Brain pericyte (primary cell): ENCODE measurements at regions not wholly inside any gene's neighbourhood (a gene's known extent, or its start where the extent isn't known, plus 50 kb on each side); places are given as distances from the start of the nearest gene placed in this dataset.
"Not testable (repeated sequence)": the region's sequence is repeated elsewhere in the genome, so short reads cannot be mapped to it uniquely, and the experiment has no call there.

Experiments used
- DNase-seq: peaks from one replicate; pipeline ENCODE4 v3.0.0-alpha.2; 2012; ENCODE audit warnings: low read depth, low spot score

DNA sequence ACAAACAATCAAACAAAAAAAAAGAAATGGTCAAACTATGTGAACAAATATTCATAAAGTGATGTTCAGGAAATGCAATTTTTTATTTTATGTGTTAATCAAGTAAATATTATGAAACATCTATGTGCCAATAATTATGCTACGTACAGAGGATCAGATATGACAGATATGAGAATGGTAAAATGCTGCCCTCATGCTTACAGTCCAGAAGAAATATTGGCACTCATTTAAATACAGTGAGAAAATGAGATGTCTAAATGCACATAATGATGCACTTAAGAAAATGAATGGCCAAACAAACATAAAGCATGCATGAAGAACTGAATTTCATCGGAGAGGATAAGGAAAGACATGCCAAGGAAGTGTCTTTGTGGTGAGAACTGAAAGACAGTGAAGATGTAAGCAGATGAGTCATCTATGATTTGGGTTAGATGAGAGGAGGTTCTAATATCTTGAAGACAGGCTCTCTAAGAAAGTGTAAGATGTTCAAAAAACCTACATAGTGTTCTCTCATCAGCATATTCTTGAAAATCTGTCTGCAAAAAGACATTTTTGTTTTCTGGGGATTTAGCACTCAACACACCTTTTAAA lies 1231.1 kb upstream of the ACO1 start:
- DNase-seq, result no peak

- DNase-seq, result no peak
These were observed 1217.9 kb upstream of the ACO1 start for GRCh38 chr9:31166516-31166915.

DNA sequence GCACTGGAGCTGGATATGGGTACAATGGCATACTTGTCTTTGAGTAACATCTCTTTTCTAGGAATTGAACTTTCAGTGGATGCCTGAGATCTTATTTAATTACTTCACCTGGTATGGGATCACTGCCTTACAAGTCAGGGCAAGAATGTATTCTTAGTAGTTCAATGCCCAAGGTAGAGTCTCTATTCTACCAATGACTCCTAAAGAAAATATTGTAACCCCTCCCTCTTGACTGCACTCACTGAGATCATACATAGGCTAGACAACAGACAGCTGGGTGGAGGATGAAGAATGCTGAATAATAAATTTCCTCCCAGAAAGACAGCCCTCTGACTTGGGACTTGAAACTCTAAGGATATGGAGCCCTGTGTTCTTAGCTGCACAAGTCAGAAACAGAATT lies 1216.3 kb upstream of the ACO1 start:
- DNase-seq, result no peak

- DNase-seq, result no peak
These were observed 1209.8 kb upstream of the ACO1 start for GRCh38 chr9:31174681-31175080.

GRCh38 chr9:31183866-31184265 lies 1200.6 kb upstream of the ACO1 start:
- DNase-seq, result no peak

DNA sequence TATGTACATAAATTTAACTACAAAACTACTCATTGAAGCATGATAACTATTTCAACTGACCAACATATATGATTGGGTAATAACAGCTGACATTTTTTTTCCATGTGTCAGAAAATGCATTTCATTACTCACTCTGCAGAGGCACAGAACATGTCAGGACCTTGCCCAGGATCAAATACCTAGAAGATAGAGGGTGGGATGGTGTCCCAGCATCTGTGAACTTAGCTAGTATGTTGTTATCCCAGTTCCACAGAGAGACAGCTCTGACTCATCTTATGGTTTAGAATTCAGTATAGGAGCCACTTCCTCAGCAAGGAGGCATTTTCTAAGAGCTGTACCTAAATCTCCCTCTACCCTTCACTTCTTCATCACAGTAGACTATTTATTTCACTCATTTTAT lies 1198.6 kb upstream of the ACO1 start:
- DNase-seq, result no peak

DNA sequence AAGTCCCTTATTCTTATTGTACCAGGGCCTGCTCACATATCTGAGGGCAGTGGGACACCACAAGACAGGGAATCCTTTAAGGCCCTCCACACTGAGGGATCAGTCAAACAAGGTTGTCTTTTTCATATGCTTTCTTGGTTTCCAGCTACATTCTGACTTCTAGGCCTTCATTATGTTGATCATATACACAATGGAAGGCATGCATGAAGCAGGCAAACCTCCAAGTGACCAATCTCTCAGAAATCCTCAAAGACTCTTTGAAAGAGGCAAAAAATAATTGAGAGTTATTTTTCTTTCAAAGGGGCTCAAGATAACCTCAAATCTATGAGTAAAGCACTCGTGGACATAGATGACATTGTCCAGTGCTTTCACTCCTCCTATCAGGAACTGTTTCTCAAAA lies 1195.9 kb upstream of the ACO1 start:
- DNase-seq, result no peak

GRCh38 chr9:31210978-31211570 lies 1173.4 kb upstream of the ACO1 start:
- DNase-seq, result no peak

DNA sequence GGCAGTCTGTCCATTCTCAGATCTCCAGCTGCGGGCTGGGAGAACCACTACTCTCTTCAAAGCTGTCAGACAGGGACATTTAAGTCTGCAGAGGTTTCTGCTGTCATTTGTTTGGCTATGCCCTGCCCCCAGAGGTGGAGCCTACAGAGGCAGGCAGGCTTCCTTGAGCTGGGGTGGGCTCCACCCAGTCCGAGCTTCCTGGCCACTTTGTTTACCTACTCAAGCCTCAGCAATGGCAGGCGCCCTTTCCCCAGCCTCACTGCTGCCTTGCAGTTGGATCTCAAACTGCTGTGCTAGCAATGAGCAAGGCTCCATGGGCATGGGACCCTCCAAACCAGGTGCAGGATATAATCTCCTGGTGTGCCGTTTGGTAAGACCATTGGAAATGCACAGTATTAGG lies 1154.5 kb upstream of the ACO1 start:
- DNase-seq, result not testable (repeated sequence)

DNA sequence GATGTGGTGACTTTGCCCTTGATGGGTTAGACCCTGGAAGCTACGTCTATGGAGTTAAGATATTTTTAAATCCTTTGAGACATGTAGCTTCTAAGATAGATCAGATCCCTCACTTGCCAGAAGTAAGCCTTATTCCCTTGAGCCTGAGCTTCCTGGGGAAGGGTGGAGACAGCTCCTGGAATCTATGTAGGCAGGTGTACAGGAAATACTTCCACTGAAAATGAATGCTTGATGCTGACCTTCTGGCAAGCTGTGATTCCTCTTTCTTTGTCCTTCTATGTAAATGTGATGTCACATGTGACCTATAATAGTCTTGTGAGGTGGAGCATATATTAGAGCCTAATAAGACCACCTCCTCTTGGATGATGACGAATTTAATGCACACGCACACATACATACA lies 1152.0 kb upstream of the ACO1 start:
- DNase-seq, result no peak

GRCh38 chr9:31236344-31236743 lies 1148.1 kb upstream of the ACO1 start:
- no peak for DNase-seq

GRCh38 chr9:31243386-31243785 lies 1141.1 kb upstream of the ACO1 start:
- DNase-seq, result no peak

- no peak for DNase-seq
These were observed 1136.3 kb upstream of the ACO1 start for GRCh38 chr9:31248156-31248555.

DNA sequence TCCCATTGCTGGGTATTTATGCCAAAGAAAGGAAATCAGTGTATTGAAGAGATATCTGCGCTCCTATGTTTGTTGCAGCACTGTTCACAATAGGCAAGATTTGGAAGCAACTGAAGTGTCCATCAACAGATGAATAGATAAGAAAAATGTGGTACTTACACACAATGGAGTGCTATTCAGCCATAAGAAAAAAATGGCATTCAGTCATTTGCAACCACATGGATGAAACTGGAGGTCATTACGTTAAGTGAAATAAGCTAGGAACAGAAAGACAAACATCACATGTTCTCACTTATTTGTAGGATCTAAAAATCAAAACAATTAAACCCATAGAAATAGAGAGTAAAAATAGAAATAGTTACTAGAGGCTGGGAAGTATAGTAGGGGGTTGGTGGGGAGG lies 1133.1 kb upstream of the ACO1 start:
- DNase-seq, result no peak

- no peak for DNase-seq
These were observed 1130.4 kb upstream of the ACO1 start for GRCh38 chr9:31253800-31254762.

GRCh38 chr9:31255211-31255610 lies 1129.2 kb upstream of the ACO1 start:
- DNase-seq, result no peak

DNA sequence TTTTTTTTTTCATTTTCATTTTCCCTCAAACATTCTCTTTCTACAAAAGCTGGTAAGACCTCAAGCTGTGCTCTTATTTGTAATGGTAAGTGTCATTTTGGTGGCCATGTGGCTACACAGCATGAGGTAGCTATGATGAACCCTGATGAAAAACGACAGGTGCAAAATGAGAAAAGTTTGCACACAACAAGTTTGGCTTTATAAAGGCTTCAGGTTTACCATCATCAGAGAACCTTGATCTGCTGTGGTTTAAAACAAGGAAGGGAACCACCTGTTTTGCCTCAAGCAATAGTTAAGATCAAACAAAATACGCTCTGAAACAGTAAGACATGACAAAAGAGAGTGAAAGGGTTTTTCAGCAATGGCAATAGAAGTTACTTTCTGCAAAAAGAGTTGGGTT lies 1124.6 kb upstream of the ACO1 start:
- no peak for DNase-seq

DNA sequence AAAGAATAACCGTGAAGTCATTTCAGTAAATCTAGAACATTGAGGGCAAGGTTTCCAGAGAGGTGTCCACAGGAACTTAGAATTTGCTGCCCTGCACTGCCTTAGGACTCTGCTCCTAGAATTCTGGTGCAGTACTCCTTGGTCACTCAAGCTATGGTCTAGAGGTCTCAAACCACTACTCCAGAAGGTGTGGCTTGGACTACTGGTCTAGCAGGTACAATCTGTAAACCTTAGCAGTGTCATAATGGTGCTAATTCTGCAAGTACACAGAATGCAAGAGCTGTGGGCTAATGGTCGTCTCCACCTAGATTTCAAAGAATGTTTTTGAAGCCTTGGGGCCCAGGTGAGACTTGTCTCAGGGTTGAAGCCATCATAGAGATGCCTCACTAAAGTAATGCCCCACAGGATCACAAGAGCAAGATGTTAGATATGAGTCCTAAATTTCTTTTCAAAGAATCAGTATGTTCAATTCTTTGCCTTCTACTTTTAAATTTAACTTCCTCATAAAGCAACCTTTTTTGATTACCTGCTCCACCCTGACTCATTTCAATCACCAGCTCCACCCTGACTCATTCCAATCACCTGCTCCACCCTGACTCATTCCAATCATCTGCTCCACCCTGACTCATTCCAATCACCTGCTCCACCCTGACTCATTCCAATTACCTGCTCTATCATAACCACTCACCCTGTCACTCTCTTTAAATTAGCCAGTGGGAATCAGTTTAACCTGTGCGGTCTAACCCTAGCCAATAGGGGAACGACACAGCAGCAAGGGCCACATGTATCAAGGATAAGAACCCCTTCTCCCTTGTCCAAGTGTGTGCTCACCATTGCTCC lies 1111.8 kb upstream of the ACO1 start:
- no peak for DNase-seq

DNA sequence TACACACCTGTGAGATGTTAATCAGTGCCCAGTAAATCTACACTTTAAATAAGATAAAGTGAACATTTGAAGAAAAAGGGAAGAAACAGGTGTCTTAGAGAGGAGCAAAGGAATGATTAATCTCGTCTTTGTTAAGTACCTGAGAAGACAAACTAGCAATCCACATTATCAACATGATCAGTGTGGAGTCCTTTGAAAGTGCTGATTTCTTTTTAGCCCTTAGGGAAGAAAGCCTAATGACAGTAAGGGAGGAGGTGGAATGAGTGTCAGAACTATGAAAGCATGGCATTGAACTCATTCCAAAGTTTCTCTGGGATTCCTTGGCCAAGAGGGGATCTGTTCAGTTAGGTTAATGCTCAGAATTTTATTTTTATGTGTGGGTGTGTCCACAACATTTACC lies 1109.0 kb upstream of the ACO1 start:
- no peak for DNase-seq

GRCh38 chr9:31290731-31291130 lies 1093.7 kb upstream of the ACO1 start:
- DNase-seq, result no peak

GRCh38 chr9:31302620-31303418 lies 1081.6 kb upstream of the ACO1 start:
- no peak for DNase-seq
